Smooth muscle cell (in vitro differentiated cells): ENCODE measurements at regions not wholly inside any gene's neighbourhood (a gene's known extent, or its start where the extent isn't known, plus 50 kb on each side); places are given as distances from the start of the nearest gene placed in this dataset.

Experiments
- DNase-seq: peaks from one replicate; lab custom pipeline; 2025; ENCODE audit not compliant: unreplicated experiment; lab: John Stamatoyannopoulos, UW
- H2AFZ ChIP-seq: fragments of 200-600 bp; sonication (generic); 2 replicates; pipeline ENCODE4 v1.6.0; 2016; ENCODE audit warnings: antibody characterized with exemption, low read depth, mild to moderate bottlenecking
- H3F3A ChIP-seq: fragments of 200-600 bp; sonication (generic); 2 replicates; pipeline ENCODE4 v1.6.0; 2017; ENCODE audit warnings: antibody characterized with exemption, low read depth
- H3K27ac ChIP-seq: fragments of 200-600 bp; sonication (generic); 2 replicates; pipeline ENCODE4 v1.5.1; 2016; ENCODE audit warnings: low read depth, mild to moderate bottlenecking
- H3K27me3 ChIP-seq: fragments of 200-600 bp; sonication (generic); 2 replicates; pipeline ENCODE4 v1.6.1; 2016; ENCODE audit warnings: low read depth, mild to moderate bottlenecking
- H3K36me3 ChIP-seq: fragments of 200-600 bp; sonication (generic); 2 replicates; pipeline ENCODE4 v1.5.1; 2016; ENCODE audit warnings: low read depth
- H3K4me1 ChIP-seq: fragments of 200-600 bp; sonication (generic); 2 replicates; pipeline ENCODE4 v1.5.1; 2016; ENCODE audit warnings: low read depth
- H3K4me2 ChIP-seq: fragments of 200-600 bp; sonication (generic); 2 replicates; pipeline ENCODE4 v1.6.0; 2016; ENCODE audit warnings: mild to moderate bottlenecking
- H3K4me3 ChIP-seq: fragments of 200-600 bp; sonication (generic); 2 replicates; pipeline ENCODE4 v1.5.1; 2016; ENCODE audit warnings: mild to moderate bottlenecking
- H3K79me2 ChIP-seq: fragments of 200-600 bp; sonication (generic); 2 replicates; pipeline ENCODE4 v1.6.0; 2016; ENCODE audit warnings: low read depth, mild to moderate bottlenecking
- H3K9ac ChIP-seq: fragments of 200-600 bp; sonication (generic); 2 replicates; pipeline ENCODE4 v1.6.0; 2016; ENCODE audit warnings: low read depth
- H3K9me3 ChIP-seq: fragments of 200-600 bp; sonication (generic); replicated peaks from 2 replicates; pipeline ENCODE4 v1.5.1; 2016; ENCODE audit warnings: low read depth
- H4K20me1 ChIP-seq: fragments of 200-600 bp; sonication (generic); 2 replicates; pipeline ENCODE4 v1.6.0; 2016; ENCODE audit warnings: low read depth
- WGBS: methylation state at CpG from one replicate; pipeline ENCODE4 v1.1.7; 2016; ENCODE audit warnings: low lambda C conversion rate; 5-methylcytosine and 5-hydroxymethylcytosine counted together
- TF ChIP-seq, protein P1 (sequence below): fragments of 200-600 bp; sonication (generic); IDR thresholded peaks from 2 replicates; pipeline ENCODE4 v1.5.1; 2017; ENCODE audit warnings: borderline replicate concordance, mild to moderate bottlenecking, antibody characterized with exemption; ENCODE audit not compliant: insufficient read depth, poor library complexity, severe bottlenecking

DNA sequence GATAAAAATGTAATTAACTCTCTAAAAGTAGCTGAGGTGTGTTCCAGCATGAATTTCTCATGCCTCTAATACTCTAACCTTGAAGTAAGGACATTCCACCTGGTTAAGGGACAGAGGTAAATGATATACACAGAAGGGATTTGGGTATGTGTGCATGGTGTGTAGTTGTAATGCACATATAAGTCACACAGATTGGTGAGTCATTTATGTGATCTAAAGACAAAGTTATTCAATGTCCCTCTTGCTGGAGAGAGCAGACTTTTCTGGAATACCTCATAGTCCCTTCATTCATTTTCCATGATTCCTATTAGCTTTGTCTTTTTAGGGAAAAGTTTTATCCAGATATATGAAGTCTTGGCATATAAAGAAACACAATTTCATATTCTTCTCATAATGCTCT is 234.9 kb downstream of the SNAPC1 start:
- Histone ChIP-seq H4K20me1 (no peaks in the 10 kb centered on the region), H3K27me3 (no peaks in the 10 kb centered on the region), H3K4me2 (no peak overlapping the region), H3K36me3 (no peaks in the 10 kb centered on the region), H3K79me2 (no peaks in the 10 kb centered on the region), H3K9me3 (no peaks in the 10 kb centered on the region), H2AFZ (no peak overlapping the region), H3F3A (no peaks in the 10 kb centered on the region), H3K27ac (no peak overlapping the region), H3K9ac (no peak overlapping the region), H3K4me1 (peaks cover 2% of the 10 kb centered on the region), H3K4me3 (no peak overlapping the region)
- TF ChIP-seq, protein P1, sequence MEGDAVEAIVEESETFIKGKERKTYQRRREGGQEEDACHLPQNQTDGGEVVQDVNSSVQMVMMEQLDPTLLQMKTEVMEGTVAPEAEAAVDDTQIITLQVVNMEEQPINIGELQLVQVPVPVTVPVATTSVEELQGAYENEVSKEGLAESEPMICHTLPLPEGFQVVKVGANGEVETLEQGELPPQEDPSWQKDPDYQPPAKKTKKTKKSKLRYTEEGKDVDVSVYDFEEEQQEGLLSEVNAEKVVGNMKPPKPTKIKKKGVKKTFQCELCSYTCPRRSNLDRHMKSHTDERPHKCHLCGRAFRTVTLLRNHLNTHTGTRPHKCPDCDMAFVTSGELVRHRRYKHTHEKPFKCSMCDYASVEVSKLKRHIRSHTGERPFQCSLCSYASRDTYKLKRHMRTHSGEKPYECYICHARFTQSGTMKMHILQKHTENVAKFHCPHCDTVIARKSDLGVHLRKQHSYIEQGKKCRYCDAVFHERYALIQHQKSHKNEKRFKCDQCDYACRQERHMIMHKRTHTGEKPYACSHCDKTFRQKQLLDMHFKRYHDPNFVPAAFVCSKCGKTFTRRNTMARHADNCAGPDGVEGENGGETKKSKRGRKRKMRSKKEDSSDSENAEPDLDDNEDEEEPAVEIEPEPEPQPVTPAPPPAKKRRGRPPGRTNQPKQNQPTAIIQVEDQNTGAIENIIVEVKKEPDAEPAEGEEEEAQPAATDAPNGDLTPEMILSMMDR = no peak
- DNase-seq = no peak

DNA sequence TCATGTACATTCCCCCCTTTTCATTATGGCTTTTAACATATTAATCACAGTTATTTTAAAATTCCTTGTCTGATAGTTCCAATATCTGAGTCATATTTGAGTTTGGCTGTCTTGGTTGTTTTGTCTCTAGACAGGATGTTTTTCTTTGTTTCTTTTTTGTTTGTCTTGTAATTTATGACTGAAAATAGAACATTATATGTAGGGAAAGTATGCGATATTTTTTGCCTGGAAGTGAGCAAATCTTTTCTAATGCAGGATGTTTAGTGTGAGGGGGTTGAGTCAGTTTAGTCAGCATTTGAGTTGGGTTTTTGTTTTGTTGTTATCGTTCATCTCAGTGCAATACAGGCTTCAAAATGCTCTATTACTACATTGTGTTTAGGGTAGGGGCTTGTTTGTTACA is 239.7 kb downstream of the SNAPC1 start:
- 90% methylated on average over 2 of the region's 2 CpGs for WGBS
- no peaks in the 10 kb centered on the region for H3K36me3 ChIP-seq
- no peak overlapping the region for H2AFZ ChIP-seq
- H3K79me2 ChIP-seq = no peaks in the 10 kb centered on the region
- no peaks in the 10 kb centered on the region for H3K9me3 ChIP-seq
- no peaks in the 10 kb centered on the region for H4K20me1 ChIP-seq
- no peak overlapping the region for H3K9ac ChIP-seq
- no peak overlapping the region for H3K27ac ChIP-seq
- no peak overlapping the region for H3K4me2 ChIP-seq
- H3K4me3 ChIP-seq = no peak overlapping the region
- no peaks in the 10 kb centered on the region for H3K27me3 ChIP-seq
- DNase-seq = no peak
- no peaks in the 10 kb centered on the region for H3K4me1 ChIP-seq
- TF ChIP-seq, protein P1 = no peak
- H3F3A ChIP-seq = no peaks in the 10 kb centered on the region

DNA sequence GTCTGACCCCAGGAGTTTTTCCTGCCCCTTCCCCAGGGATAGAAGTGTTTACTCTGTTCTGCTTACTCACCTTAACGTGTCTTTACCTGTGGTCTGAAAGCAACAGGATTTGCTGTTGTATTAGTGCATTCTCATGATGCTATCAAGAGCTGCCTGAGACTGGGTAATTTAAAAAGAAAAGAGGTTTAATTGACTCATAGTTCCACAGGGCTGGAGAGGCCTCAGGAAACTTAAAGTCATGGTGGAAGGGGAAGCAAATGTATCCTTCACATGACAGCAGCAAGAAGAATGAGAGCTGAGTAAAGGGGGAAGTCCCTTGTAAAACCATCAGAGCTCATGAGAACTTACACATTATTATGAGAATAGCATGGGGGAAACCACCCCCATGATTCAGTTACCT is 240.4 kb downstream of the SNAPC1 start:
- Histone ChIP-seq H3K27ac (no peak overlapping the region), H2AFZ (no peak overlapping the region), H3K4me1 (no peaks in the 10 kb centered on the region), H3K9me3 (no peaks in the 10 kb centered on the region), H3F3A (no peaks in the 10 kb centered on the region), H4K20me1 (no peaks in the 10 kb centered on the region), H3K27me3 (no peaks in the 10 kb centered on the region), H3K4me2 (no peak overlapping the region), H3K4me3 (no peak overlapping the region), H3K36me3 (no peaks in the 10 kb centered on the region), H3K79me2 (no peaks in the 10 kb centered on the region), H3K9ac (no peak overlapping the region)
- DNase-seq = no peak
- TF ChIP-seq, protein P1 = no peak
- 65% methylated on average over 1 of the region's 1 CpG for WGBS

DNA sequence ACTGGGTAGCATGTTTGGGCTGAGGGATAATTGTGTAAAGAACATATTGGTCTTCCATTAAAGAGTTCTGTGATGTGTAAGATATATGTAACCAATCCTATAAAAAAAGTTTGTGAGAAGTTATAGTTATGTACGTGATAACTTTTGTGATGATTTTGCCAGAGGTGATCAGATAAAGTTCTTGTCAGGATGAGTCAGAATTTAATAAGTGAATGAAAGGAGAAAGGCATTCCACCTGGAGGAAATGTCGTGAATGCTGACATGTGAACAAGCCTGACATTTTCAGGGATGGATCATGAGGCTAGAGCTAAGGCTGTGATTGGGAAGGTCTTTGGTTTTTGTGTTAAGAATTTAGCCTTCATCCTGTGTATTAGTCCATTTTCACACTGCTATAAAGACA is 241.5 kb downstream of the SNAPC1 start:
- Histone ChIP-seq H3K79me2 (no peaks in the 10 kb centered on the region), H3K27ac (no peak overlapping the region), H3K27me3 (no peaks in the 10 kb centered on the region), H3K36me3 (no peaks in the 10 kb centered on the region), H3K4me3 (no peak overlapping the region), H3K4me2 (no peak overlapping the region), H3K9me3 (no peaks in the 10 kb centered on the region), H4K20me1 (no peaks in the 10 kb centered on the region), H3K4me1 (no peaks in the 10 kb centered on the region), H2AFZ (no peak overlapping the region), H3K9ac (no peak overlapping the region), H3F3A (no peaks in the 10 kb centered on the region)
- no peak for DNase-seq
- 57% methylated on average over 2 of the region's 2 CpGs for WGBS
- TF ChIP-seq, protein P1 = no peak
